HFFc6 (cell line): ENCODE measurements at regions not wholly inside any gene's neighbourhood (a gene's known extent, or its start where the extent isn't known, plus 50 kb on each side); places are given as distances from the start of the nearest gene placed in this dataset.

Experiments used
- DNase-seq: peaks from one replicate; pipeline ENCODE4 v3.0.0-alpha.2; 2018
- H3K27ac Mint-ChIP-seq: 2 replicates; pipeline ENCODE4 v1.8.0; 2020; ENCODE audit warnings: mild to moderate bottlenecking, mixed read lengths
- H3K27me3 Mint-ChIP-seq: 2 replicates; pipeline ENCODE4 v1.8.0; 2021; ENCODE audit warnings: mild to moderate bottlenecking, moderate library complexity, mixed read lengths; ENCODE audit not compliant: insufficient read depth
- H3K36me3 Mint-ChIP-seq: 2 replicates; pipeline ENCODE4 v1.8.0; 2021; ENCODE audit warnings: low read depth, mixed read lengths
- H3K4me1 Mint-ChIP-seq: 2 replicates; pipeline ENCODE4 v1.8.0; 2020; ENCODE audit warnings: low read depth, mixed read lengths
- H3K4me3 Mint-ChIP-seq: 2 replicates; pipeline ENCODE4 v1.8.0; 2020; ENCODE audit warnings: mild to moderate bottlenecking, moderate library complexity, mixed read lengths
- H3K9me3 Mint-ChIP-seq: 2 replicates; pipeline ENCODE4 v1.8.0; 2020; ENCODE audit warnings: mild to moderate bottlenecking, mixed read lengths
- CTCF ChIP-seq: fragments of 200-600 bp; sonication (generic); IDR thresholded peaks from 2 replicates; pipeline ENCODE4 v1.5.0; 2021; ENCODE audit warnings: antibody characterized with exemption, mild to moderate bottlenecking

GRCh38 chr6:109271622-109272021 is 110.6 kb downstream of the CD164 start:
- DNase-seq, result no peak
- H3K4me3 Mint-ChIP-seq, result no peak overlapping the region
- peaks cover 10% of the 10 kb centered on the region for H3K9me3 Mint-ChIP-seq
- no peaks in the 10 kb centered on the region for H3K4me1 Mint-ChIP-seq
- no peak for TF ChIP-seq CTCF
- no peak overlapping the region for H3K27ac Mint-ChIP-seq
- peaks cover 3% of the 10 kb centered on the region; the same call in 1 of the 2 replicates for H3K27me3 Mint-ChIP-seq
- peaks cover 6% of the 10 kb centered on the region; the same call in 1 of the 2 replicates for H3K36me3 Mint-ChIP-seq

DNA sequence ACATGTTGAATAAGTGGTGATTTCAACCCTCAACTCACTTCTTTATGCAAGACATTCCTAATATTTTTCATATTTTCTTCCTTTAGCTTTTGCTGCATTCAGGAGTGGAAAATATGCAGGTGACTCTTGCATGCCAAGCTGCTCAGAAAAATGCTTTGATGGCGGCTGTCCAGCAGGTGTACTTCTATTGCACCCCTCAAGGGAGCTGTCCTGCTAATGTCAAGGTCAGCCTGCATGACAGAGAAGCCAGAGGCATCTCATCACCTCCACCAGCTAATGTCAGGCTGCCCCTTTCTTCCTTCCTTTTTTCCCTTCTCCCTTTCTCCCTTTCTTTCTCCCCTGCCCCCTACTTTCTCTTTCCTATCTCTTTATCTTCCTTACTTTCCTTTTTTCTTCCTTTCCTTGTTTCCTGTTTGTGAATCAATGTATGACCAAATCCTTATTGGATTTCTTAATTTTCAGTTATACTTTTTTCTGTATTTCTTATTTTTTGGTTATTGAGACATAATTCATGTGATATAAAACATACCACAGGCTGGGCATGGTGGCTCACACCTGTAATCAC is 112.2 kb downstream of the CD164 start:
- Mint-ChIP-seq H3K27me3 (no peaks in the 10 kb centered on the region; the same call in 1 of the 2 replicates), H3K4me3 (no peak overlapping the region), H3K9me3 (peaks cover 10% of the 10 kb centered on the region), H3K36me3 (peaks cover 6% of the 10 kb centered on the region; the same call in 1 of the 2 replicates), H3K27ac (no peak overlapping the region), H3K4me1 (no peaks in the 10 kb centered on the region)
- DNase-seq, result no peak
- no peak for TF ChIP-seq CTCF

DNA sequence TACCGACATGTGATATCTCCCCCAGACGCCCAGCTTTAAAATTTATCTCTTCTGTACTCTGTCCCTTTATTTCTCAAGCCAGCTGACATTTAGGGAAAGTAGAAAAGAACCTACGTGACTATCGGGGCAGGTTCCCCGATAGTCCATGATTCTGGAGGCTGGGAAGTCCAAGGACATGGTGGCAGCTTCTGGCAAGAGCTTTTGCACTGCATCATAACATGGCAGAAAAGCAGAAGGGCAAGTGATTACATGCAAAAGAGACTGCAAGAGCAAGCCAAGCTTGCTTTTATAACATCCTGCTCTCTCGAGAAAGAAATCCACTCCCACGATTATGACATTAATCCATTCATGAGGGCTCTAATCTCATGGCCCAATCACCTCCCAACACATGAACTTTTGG is 113.2 kb downstream of the CD164 start:
- Mint-ChIP-seq H3K36me3 (peaks cover 6% of the 10 kb centered on the region; the same call in 1 of the 2 replicates), H3K9me3 (peaks cover 10% of the 10 kb centered on the region), H3K4me1 (no peaks in the 10 kb centered on the region), H3K27ac (no peak overlapping the region), H3K27me3 (peaks cover 1% of the 10 kb centered on the region), H3K4me3 (no peak overlapping the region)
- DNase-seq, result no peak
- TF ChIP-seq CTCF, result no peak

- H3K4me1 Mint-ChIP-seq, result peaks cover 10% of the 10 kb centered on the region
Observed at GRCh38 chr6:109265530-109265929, 116.7 kb downstream of the CD164 start.

GRCh38 chr6:109263873-109264700 is 118.2 kb downstream of the CD164 start:
- Mint-ChIP-seq H3K9me3 (peaks cover 6% of the 10 kb centered on the region), H3K4me3 (no peak overlapping the region), H3K27ac (no peak overlapping the region), H3K36me3 (peaks cover 5% of the 10 kb centered on the region; the same call in 1 of the 2 replicates), H3K27me3 (peaks cover 1% of the 10 kb centered on the region), H3K4me1 (peaks cover 19% of the 10 kb centered on the region)
- DNase-seq, result no peak
- no peak for TF ChIP-seq CTCF

More at GRCh38 chr6:109265530-109265929, 116.7 kb downstream of the CD164 start:
- Mint-ChIP-seq H3K9me3 (peaks cover 10% of the 10 kb centered on the region), H3K4me3 (no peak overlapping the region), H3K27me3 (peaks cover 1% of the 10 kb centered on the region), H3K36me3 (peaks cover 6% of the 10 kb centered on the region; the same call in 1 of the 2 replicates), H3K27ac (no peak overlapping the region)
- DNase-seq, result no peak
- no peak for TF ChIP-seq CTCF
